HepG2 (cell line): ENCODE measurements at regions not wholly inside any gene's neighbourhood (a gene's known extent, or its start where the extent isn't known, plus 50 kb on each side); places are given as distances from the start of the nearest gene placed in this dataset.

Experiments used
- ATAC-seq: fragments of 200-7000 bp; cut with Tn5 transposase; 3 replicates; pipeline ENCODE4 v1.9.1; 2020; ENCODE audit warnings: mild to moderate bottlenecking, moderate library complexity
- BruUV-seq: library from RNA; stranded (reverse); fragments of 400-500 nt; replicated peaks from 2 replicates; lab custom pipeline; 2021; lab: Mats Ljungman, UMichigan
- CTCF ChIA-PET: fragments of 300-600 bp; formaldehyde crosslinking; extraction: SDS; loops from one replicate; lab custom pipeline; 2021; ENCODE audit warnings: low total read pairs, inconsistent platforms, low intra/inter-chr PET ratio; lab: Yijun Ruan, JAX
- POLR2A ChIA-PET: fragments of 350-600 bp; sonication (Branson Sonifier 250); formaldehyde crosslinking; loops from one replicate; lab custom pipeline; 2020; ENCODE audit warnings: antibody characterized with exemption, inconsistent platforms; lab: Yijun Ruan, JAX
- DNase-seq: peaks from one replicate; pipeline ENCODE4 v3.0.0-alpha.2; 2015; ENCODE audit warnings: low spot score
- FAIRE-seq: peaks from 3 replicates; lab custom pipeline; 2011; peaks lifted over from hg19 to GRCh38; lab: Jason Lieb, UNC
- H2AFZ ChIP-seq: one replicate; pipeline ENCODE4 v1.6.1; 2011; ENCODE audit warnings: low read length, inconsistent platforms
- H3K27ac ChIP-seq: fragments of 300-600 bp; 3 replicates; pipeline ENCODE4 v1.8.0; 2011; ENCODE audit warnings: mixed run types, mild to moderate bottlenecking, mixed read lengths, low read length, inconsistent platforms; ENCODE audit not compliant: insufficient read depth; ENCODE audit errors: extremely low read length
- H3K27me3 ChIP-seq, 2 experiments: fragments of 200-600 bp in 1 of 2; 2 replicates in 1 of 2; 3 replicates in 1 of 2; pipeline versions ENCODE4 v1.6.0 to v1.8.0; 2011; ENCODE audit warnings: low read length in 2 of 2, mild to moderate bottlenecking in 2 of 2, moderate library complexity in 2 of 2, inconsistent platforms in 1 of 2; ENCODE audit not compliant: insufficient read depth in 2 of 2, control insufficient read depth in 1 of 2
- H3K36me3 ChIP-seq, 2 experiments: fragments of 200-600 bp in 1 of 2; replicated peaks in 1 of 2; 2 replicates in 1 of 2; 3 replicates in 1 of 2; pipeline versions ENCODE4 v1.5.1 to v1.8.0; 2011; ENCODE audit warnings: low read length in 2 of 2, inconsistent platforms in 1 of 2; ENCODE audit not compliant: insufficient read depth in 2 of 2, control insufficient read depth in 1 of 2
- H3K4me1 ChIP-seq: 2 replicates; pipeline ENCODE4 v1.5.1; 2012; ENCODE audit warnings: low read length, inconsistent platforms; ENCODE audit not compliant: insufficient read depth
- H3K4me2 ChIP-seq: 2 replicates; pipeline ENCODE4 v1.6.0; 2011; ENCODE audit warnings: low read depth, low read length, inconsistent platforms
- H3K4me3 ChIP-seq, 3 experiments: fragments of 200-600 bp in 1 of 3; sonication (generic), shearing (Covaris generic) in 1 of 3; replicated peaks in 1 of 3; 2 replicates each; pipeline ENCODE4 v1.5.1; 2011 to 2016; ENCODE audit warnings: low read length in 3 of 3, inconsistent platforms in 2 of 3, low read depth in 2 of 3, mild to moderate bottlenecking in 2 of 3, control low read depth in 1 of 3, mixed read lengths in 1 of 3; ENCODE audit not compliant: insufficient read depth in 1 of 3
- H3K79me2 ChIP-seq: one replicate; pipeline ENCODE4 v1.6.1; 2011; ENCODE audit warnings: low read length, inconsistent platforms; ENCODE audit not compliant: insufficient read depth
- H3K9ac ChIP-seq: 2 replicates; pipeline ENCODE4 v1.6.0; 2011; ENCODE audit warnings: mild to moderate bottlenecking, low read depth, low read length, inconsistent platforms; ENCODE audit not compliant: insufficient read depth
- H3K9me3 ChIP-seq: 2 replicates; pipeline ENCODE4 v1.5.1; 2012; ENCODE audit warnings: mild to moderate bottlenecking, low read length
- H4K20me1 ChIP-seq: 2 replicates; pipeline ENCODE4 v1.6.0; 2011; ENCODE audit warnings: inconsistent platforms, mild to moderate bottlenecking, low read length, moderate library complexity; ENCODE audit not compliant: insufficient read depth
- AGO2 ChIP-seq: fragments of 200-400 bp; formaldehyde crosslinking; optimal IDR thresholded peaks from 2 replicates; pipeline ENCODE3; 2017; ENCODE audit warnings: mild to moderate bottlenecking, low read depth, low read length, moderate library complexity
- HNRNPH1 ChIP-seq: fragments of 200-400 bp; formaldehyde crosslinking; optimal IDR thresholded peaks from 2 replicates; pipeline ENCODE3; 2017; ENCODE audit warnings: mild to moderate bottlenecking, low read depth, low read length
- KMT2B ChIP-seq: IDR thresholded peaks from 2 replicates; pipeline ENCODE4 v1.6.1; 2016; ENCODE audit warnings: missing genetic modification reagents, missing compliant biosample characterization
- NFYC ChIP-seq: IDR thresholded peaks from 2 replicates; pipeline ENCODE4 v1.6.1; 2016; ENCODE audit warnings: missing genetic modification reagents, missing compliant biosample characterization
- NRL ChIP-seq: sonication (generic); formaldehyde crosslinking; IDR thresholded peaks from 2 replicates; pipeline ENCODE4 v1.5.0; 2020; ENCODE audit warnings: missing genetic modification reagents, mild to moderate bottlenecking, moderate library complexity, borderline replicate concordance
- PBX2 ChIP-seq: IDR thresholded peaks from 2 replicates; pipeline ENCODE4 v1.6.1; 2016; ENCODE audit warnings: control low read depth
- PTBP1 ChIP-seq: fragments of 200-400 bp; formaldehyde crosslinking; IDR thresholded peaks from 2 replicates; pipeline ENCODE4 v1.6.1; 2018; ENCODE audit warnings: low read length, low read depth; ENCODE audit not compliant: poor library complexity, severe bottlenecking
- RFX3 ChIP-seq: IDR thresholded peaks from 2 replicates; pipeline ENCODE4 v1.6.1; 2016; ENCODE audit warnings: missing biosample characterization, missing genetic modification reagents
- ZNF276 ChIP-seq: sonication (generic); formaldehyde crosslinking; IDR thresholded peaks from 2 replicates; pipeline ENCODE4 v1.4.0; 2020; ENCODE audit warnings: mild to moderate bottlenecking, low read depth, missing genetic modification reagents
- ZNF446 ChIP-seq: sonication (generic); formaldehyde crosslinking; IDR thresholded peaks from 2 replicates; pipeline ENCODE4 v1.5.0; 2020; ENCODE audit warnings: mild to moderate bottlenecking, missing genetic modification reagents
- ZNF674 ChIP-seq: sonication (generic); formaldehyde crosslinking; IDR thresholded peaks from 2 replicates; pipeline ENCODE4 v1.5.0; 2020; ENCODE audit warnings: low read depth, mild to moderate bottlenecking, missing genetic modification reagents
- WGBS: methylation state at CpG from one replicate; pipeline ENCODE4 v1.1.6; 2017; ENCODE audit warnings: low lambda C conversion rate; 5-methylcytosine and 5-hydroxymethylcytosine counted together
- in situ Hi-C: cut with HindIII; loops from 2 replicates; pipeline ENCODE4 v1.10.0; 2017; ENCODE audit warnings: low pct_unique_long_range_greater_than_20kb; ENCODE audit not compliant: extremely low pct_ligation_motif_present
- intact Hi-C: fragments of 100-400 bp; cut with micrococcal nuclease; formaldehyde crosslinking; loops from one replicate; pipeline ENCODE4 v1.10.0; 2022; ENCODE audit not compliant: unreplicated experiment
- TF ChIP-seq, protein P1 (sequence below): fragments of 450-650 bp; IDR thresholded peaks from 2 replicates; pipeline ENCODE4 v1.6.1; 2016
- TF ChIP-seq, protein P2 (sequence below): IDR thresholded peaks from 2 replicates; pipeline ENCODE4 v1.6.1; 2018; ENCODE audit warnings: missing genetic modification reagents, mild to moderate bottlenecking, missing compliant biosample characterization

DNA sequence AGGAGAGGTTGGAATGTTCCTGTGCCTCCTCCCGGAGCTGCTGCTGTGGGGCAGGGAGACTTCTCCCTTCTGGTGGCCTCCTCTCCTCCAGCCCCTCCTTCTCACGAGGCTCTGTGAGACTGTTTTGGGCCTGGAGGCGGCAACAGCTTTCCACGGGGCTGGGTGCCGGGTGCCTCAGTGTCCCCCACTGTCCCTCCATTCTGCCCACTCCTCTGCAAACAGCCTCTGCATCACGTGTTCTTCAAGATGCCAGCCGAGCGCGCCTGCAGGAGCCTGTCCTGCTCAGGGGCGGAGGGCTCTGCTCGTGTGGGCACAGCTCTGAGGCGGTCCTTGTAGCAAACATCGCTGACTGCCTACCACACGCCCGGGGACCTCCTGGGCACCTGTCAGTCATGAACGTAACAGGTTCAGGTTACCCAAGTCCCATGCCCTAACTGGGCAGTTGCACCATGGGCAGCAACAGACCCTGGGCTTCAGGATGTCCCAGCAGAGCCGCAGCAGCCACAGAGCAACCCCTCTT is 70.8 kb downstream of the RRM2 start (continued):
- TF ChIP-seq ZNF276 (CRISPR knock-in tag): no peak
- no peak for TF ChIP-seq KMT2B (CRISPR knock-in tag)
- TF ChIP-seq AGO2: peak; percentile 23

DNA sequence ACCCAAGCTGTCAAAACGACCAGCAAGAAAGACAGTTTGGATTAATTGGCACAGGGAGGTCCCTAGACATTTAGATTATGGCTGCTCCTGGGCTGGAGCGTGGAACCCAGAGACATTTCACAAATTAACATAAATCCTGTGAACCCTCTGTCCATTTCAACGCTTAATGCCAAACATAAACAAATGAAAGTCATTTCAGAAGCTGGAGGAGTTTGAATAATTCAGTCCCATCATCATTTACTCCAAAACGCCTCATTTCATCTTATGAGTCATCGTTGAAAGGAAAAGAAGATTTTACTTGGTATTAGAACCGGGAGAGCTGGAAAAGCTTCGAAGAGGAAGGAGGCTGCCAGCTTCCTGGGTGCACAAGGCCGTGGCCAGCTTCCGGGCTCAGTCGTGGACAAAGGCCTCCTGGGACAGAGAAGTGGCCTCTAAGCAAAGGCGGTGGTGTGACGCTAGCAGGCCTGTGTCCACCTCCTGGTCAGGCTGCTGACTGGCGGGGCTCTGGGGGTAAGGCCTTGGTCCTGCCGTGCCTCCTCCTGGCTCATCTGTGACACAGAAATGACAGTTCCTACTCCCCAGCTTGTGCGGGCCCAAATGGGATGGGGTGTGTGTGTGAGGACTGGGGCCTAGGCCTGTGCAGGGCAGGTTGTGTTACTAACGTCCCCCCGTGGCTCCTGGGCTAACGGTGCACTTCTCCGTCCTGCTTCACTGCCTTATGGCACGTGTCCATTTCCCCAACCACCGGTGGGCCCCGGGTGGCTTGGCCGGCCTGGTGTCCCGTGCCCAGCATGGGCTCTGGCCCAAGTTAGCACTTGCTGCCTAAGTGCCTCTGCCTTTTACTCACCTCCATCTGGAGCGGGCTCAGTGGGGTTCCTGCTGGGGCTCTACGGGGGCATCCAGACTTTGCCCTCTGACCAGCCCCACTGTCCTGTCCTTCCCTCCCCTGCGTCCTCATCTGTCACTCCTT is 71.6 kb downstream of the RRM2 start:
- no peaks in the 10 kb centered on the region for H3K79me2 ChIP-seq
- no peaks in the 10 kb centered on the region for H3K9me3 ChIP-seq
- DNase-seq: no peak
- ChIA-PET POLR2A (no interaction called here), CTCF (no interaction called here)
- FAIRE-seq: no peak
- peaks cover 0 to 6% of the 10 kb centered on the region in 2 experiments; a peak in 3 of 5 replicates for H3K36me3 ChIP-seq
- no peaks in the 10 kb centered on the region for H3K4me1 ChIP-seq
- in situ Hi-C loops (no loop called here), intact Hi-C loops (no loop called here)
- H4K20me1 ChIP-seq: no peaks in the 10 kb centered on the region
- no peaks in the 10 kb centered on the region for H3K27me3 ChIP-seq
- no peak overlapping the region for H3K27ac ChIP-seq
- no peak for ATAC-seq
- 92% methylated on average over 22 of the region's 27 CpGs for WGBS
- no peak overlapping the region for H3K4me3 ChIP-seq
- no peak overlapping the region for H3K4me2 ChIP-seq
- H2AFZ ChIP-seq: no peak overlapping the region
- H3K9ac ChIP-seq: no peak overlapping the region
- no TSS peak for BruUV-seq
- TF ChIP-seq NFYC (CRISPR knock-in tag) (no peak), PTBP1 (no peak), NRL (CRISPR knock-in tag) (no peak), HNRNPH1 (no peak), PBX2 (CRISPR knock-in tag) (no peak), RFX3 (no peak), ZNF674 (CRISPR knock-in tag) (no peak), ZNF446 (CRISPR knock-in tag) (no peak)
- TF ChIP-seq, protein P1, sequence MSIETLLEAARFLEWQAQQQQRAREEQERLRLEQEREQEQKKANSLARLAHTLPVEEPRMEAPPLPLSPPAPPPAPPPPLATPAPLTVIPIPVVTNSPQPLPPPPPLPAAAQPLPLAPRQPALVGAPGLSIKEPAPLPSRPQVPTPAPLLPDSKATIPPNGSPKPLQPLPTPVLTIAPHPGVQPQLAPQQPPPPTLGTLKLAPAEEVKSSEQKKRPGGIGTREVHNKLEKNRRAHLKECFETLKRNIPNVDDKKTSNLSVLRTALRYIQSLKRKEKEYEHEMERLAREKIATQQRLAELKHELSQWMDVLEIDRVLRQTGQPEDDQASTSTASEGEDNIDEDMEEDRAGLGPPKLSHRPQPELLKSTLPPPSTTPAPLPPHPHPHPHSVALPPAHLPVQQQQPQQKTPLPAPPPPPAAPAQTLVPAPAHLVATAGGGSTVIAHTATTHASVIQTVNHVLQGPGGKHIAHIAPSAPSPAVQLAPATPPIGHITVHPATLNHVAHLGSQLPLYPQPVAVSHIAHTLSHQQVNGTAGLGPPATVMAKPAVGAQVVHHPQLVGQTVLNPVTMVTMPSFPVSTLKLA: no peak
- TF ChIP-seq, protein P2, sequence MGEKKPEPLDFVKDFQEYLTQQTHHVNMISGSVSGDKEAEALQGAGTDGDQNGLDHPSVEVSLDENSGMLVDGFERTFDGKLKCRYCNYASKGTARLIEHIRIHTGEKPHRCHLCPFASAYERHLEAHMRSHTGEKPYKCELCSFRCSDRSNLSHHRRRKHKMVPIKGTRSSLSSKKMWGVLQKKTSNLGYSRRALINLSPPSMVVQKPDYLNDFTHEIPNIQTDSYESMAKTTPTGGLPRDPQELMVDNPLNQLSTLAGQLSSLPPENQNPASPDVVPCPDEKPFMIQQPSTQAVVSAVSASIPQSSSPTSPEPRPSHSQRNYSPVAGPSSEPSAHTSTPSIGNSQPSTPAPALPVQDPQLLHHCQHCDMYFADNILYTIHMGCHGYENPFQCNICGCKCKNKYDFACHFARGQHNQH: no peak
